ENCODE measurements at regions not wholly inside any gene's neighbourhood (a gene's known extent, or its start where the extent isn't known, plus 50 kb on each side); places are given as distances from the start of the nearest gene placed in this dataset.

DNA sequence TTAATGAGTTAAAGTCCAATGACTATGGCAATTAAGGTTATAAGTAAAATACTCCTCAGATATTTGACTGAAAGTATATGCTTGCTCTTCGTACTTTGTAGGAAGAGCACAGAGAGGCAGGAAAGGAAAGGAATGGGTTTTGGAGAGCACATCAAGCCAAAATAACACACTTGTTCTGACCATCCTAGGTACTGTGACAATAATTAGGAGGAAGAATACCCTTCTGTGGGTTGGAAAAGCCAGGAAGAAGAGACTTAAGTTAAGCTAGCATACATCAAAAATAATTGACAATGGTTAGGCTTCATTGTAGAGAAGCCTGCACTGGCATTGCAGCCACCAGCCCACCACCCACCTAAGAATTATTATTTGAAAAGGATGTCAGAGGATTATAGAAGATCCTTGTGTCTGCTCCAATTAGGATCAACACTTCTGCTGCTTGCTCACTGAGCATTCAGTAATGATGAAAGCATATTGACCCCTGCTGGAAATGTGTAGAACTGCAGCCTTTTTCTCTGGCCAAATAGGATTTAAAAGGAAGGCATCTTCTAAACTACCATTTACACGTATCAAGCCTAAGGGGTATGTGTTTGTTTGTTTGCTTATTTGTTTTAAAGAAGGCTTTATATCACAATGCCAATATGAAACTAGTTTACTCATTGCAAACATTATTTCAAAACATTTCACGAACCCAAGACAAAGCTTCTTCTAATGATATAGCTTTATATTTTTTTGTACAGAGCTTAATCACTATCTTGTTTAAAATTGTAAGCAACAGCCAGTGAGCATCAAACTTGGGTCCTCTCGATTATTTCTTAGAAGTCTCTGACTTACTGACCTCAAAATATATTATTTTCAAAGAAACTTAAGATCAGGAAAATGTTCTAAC lies 286.2 kb upstream of the TET2 start:
- no peak overlapping the region for H3K27ac ChIP-seq (ENCODE audit: insufficient read depth, low read depth, low read length)
- no peak overlapping the region for H3K4me2 ChIP-seq (ENCODE audit: insufficient read depth, low read length)
- no peaks in the 10 kb centered on the region for H3K9me3 ChIP-seq (replicated peaks; ENCODE audit: control insufficient read depth, insufficient read depth, low read length)
- no TSS peak for BruUV-seq (replicated peaks)
- no peaks in the 10 kb centered on the region for H3K79me2 ChIP-seq (ENCODE audit: control insufficient read depth, insufficient read depth, low read length)
- H3K4me1 ChIP-seq (ENCODE audit: control insufficient read depth, extremely low read depth, insufficient read depth, low read length) = no peaks in the 10 kb centered on the region
- no peak overlapping the region for H3K4me3 ChIP-seq (replicated peaks in 1 of 3; ENCODE audit: insufficient read depth in 1 of 3, low read depth in 1 of 3, low read length in 3 of 3)
- intact Hi-C loops (cut with micrococcal nuclease) = loop anchor here (1.0 to 5.0 kb wide), 2 partner anchors 795 to 928 kb away; no protein-coding TSS in a partner anchor
- H3K27me3 ChIP-seq (ENCODE audit: control insufficient read depth in 2 of 2, insufficient read depth in 2 of 2, low read length in 2 of 2) = no peaks in the 10 kb centered on the region
- peak; percentile 67 for DNase-seq (ENCODE audit: low read depth, low spot score)
- no peaks in the 10 kb centered on the region for H3K9me1 ChIP-seq (replicated peaks; ENCODE audit: control insufficient read depth, extremely low read depth, insufficient read depth, low read length)
- H3K9ac ChIP-seq (replicated peaks; ENCODE audit: extremely low read depth, insufficient read depth, low read length) = no peak overlapping the region
- FAIRE-seq = peak; percentile 86
- H3K36me3 ChIP-seq (ENCODE audit: control insufficient read depth in 2 of 2, extremely low read depth in 1 of 2, insufficient read depth in 2 of 2, low read length in 2 of 2) = no peaks in the 10 kb centered on the region
- H2AFZ ChIP-seq (ENCODE audit: low read depth, low read length) = no peak overlapping the region
- ChIA-PET POLR2A (no interaction called here), CTCF (interaction anchor here (0.6 to 2.0 kb wide), 7 partner anchors 11 to 946 kb away, joined by 3 to 8 read pairs (median 5); no protein-coding TSS in a partner anchor)
- TF ChIP-seq EZH2 (IDR thresholded peaks at IDR 0.05; ENCODE audit: borderline replicate concordance, low read depth, low read length, severe bottlenecking) = no peak
- TF ChIP-seq, protein P1, sequence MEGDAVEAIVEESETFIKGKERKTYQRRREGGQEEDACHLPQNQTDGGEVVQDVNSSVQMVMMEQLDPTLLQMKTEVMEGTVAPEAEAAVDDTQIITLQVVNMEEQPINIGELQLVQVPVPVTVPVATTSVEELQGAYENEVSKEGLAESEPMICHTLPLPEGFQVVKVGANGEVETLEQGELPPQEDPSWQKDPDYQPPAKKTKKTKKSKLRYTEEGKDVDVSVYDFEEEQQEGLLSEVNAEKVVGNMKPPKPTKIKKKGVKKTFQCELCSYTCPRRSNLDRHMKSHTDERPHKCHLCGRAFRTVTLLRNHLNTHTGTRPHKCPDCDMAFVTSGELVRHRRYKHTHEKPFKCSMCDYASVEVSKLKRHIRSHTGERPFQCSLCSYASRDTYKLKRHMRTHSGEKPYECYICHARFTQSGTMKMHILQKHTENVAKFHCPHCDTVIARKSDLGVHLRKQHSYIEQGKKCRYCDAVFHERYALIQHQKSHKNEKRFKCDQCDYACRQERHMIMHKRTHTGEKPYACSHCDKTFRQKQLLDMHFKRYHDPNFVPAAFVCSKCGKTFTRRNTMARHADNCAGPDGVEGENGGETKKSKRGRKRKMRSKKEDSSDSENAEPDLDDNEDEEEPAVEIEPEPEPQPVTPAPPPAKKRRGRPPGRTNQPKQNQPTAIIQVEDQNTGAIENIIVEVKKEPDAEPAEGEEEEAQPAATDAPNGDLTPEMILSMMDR (IDR thresholded peaks at IDR 0.05; ENCODE audit: extremely low read depth in 1 of 2, insufficient read depth in 1 of 2, low read depth in 1 of 2, low read length in 2 of 2) = peak; percentile 54 to 61
- dilution Hi-C loops (cut with MboI; ENCODE audit: extremely low pct_ligation_motif_present, low sequenced_read_pairs) = no loop called here
- H4K20me1 ChIP-seq (replicated peaks; ENCODE audit: control insufficient read depth, extremely low read depth, insufficient read depth, low read length) = no peaks in the 10 kb centered on the region

DNA sequence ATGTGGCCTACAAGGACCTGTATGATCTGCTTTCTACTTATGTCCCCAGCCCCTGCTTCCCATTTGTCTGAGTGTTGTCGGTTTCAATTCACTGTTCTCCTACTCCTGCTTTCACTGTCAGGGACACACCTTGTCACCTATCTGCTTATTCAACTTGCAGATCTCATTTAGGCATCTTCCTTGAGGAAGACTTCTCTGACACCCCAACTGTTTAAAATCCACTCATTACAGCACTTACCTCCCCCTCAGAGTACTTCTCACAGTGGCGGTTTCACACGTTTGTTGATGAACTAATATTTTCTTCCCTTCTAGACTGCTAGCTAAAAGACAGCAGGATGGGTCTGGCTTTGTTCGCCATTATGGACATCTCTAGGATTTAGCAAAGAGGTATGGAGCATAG lies 279.9 kb upstream of the TET2 start:
- Histone ChIP-seq H3K79me2 (ENCODE audit: control insufficient read depth, insufficient read depth, low read length) (no peaks in the 10 kb centered on the region), H3K9me3 (replicated peaks; ENCODE audit: control insufficient read depth, insufficient read depth, low read length) (no peaks in the 10 kb centered on the region), H3K36me3 (ENCODE audit: control insufficient read depth in 2 of 2, extremely low read depth in 1 of 2, insufficient read depth in 2 of 2, low read length in 2 of 2) (no peaks in the 10 kb centered on the region), H3K4me1 (ENCODE audit: control insufficient read depth, extremely low read depth, insufficient read depth, low read length) (no peaks in the 10 kb centered on the region), H4K20me1 (replicated peaks; ENCODE audit: control insufficient read depth, extremely low read depth, insufficient read depth, low read length) (no peaks in the 10 kb centered on the region), H3K9me1 (replicated peaks; ENCODE audit: control insufficient read depth, extremely low read depth, insufficient read depth, low read length) (no peaks in the 10 kb centered on the region), H3K27ac (ENCODE audit: insufficient read depth, low read depth, low read length) (no peak overlapping the region), H3K9ac (replicated peaks; ENCODE audit: extremely low read depth, insufficient read depth, low read length) (no peak overlapping the region), H3K4me3 (replicated peaks in 1 of 3; ENCODE audit: insufficient read depth in 1 of 3, low read depth in 1 of 3, low read length in 3 of 3) (no peak overlapping the region), H3K27me3 (ENCODE audit: control insufficient read depth in 2 of 2, insufficient read depth in 2 of 2, low read length in 2 of 2) (no peaks in the 10 kb centered on the region), H2AFZ (ENCODE audit: low read depth, low read length) (no peak overlapping the region), H3K4me2 (ENCODE audit: insufficient read depth, low read length) (no peak overlapping the region)
- DNase-seq (ENCODE audit: low read depth, low spot score) (no peak), FAIRE-seq (no peak)
- CTCF ChIA-PET = no interaction called here
- no TSS peak for BruUV-seq (replicated peaks)
- POLR2A ChIA-PET = no interaction called here
- dilution Hi-C loops (cut with MboI; ENCODE audit: extremely low pct_ligation_motif_present, low sequenced_read_pairs) = no loop called here
- intact Hi-C loops (cut with micrococcal nuclease) = no loop called here
- TF ChIP-seq JUN (IDR thresholded peaks at IDR 0.05; ENCODE audit: borderline replicate concordance, insufficient read depth, insufficient read length, low read depth) = no peak
- no peak for TF ChIP-seq MYC (IDR thresholded peaks at IDR 0.05; ENCODE audit: low read depth, low read length)
- no peak for TF ChIP-seq EZH2 (IDR thresholded peaks at IDR 0.05; ENCODE audit: borderline replicate concordance, low read depth, low read length, severe bottlenecking)
- no peak for TF ChIP-seq GATA2 (IDR thresholded peaks at IDR 0.05; ENCODE audit: insufficient read depth, insufficient read length, low read depth, low read length)
- no peak for TF ChIP-seq POLR2A (IDR thresholded peaks at IDR 0.05; ENCODE audit: low read depth, low read length)
- TF ChIP-seq POLR2AphosphoS5 (IDR thresholded peaks at IDR 0.05; ENCODE audit: insufficient read depth, low read depth, low read length) = no peak
- TF ChIP-seq, protein P1 (IDR thresholded peaks at IDR 0.05; ENCODE audit: extremely low read depth in 1 of 2, insufficient read depth in 1 of 2, low read depth in 1 of 2, low read length in 2 of 2) = no peak
- TF ChIP-seq, protein P2, sequence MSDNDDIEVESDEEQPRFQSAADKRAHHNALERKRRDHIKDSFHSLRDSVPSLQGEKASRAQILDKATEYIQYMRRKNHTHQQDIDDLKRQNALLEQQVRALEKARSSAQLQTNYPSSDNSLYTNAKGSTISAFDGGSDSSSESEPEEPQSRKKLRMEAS (IDR thresholded peaks at IDR 0.05; ENCODE audit: insufficient read depth, insufficient read length) = no peak
- no peak for TF ChIP-seq FOS (IDR thresholded peaks at IDR 0.05; ENCODE audit: borderline replicate concordance, insufficient read depth, low read length)

Data from endothelial cell of umbilical vein (primary cell).